Skeletal muscle satellite cell (primary cell): ENCODE measurements at regions not wholly inside any gene's neighbourhood (a gene's known extent, or its start where the extent isn't known, plus 50 kb on each side); places are given as distances from the start of the nearest gene placed in this dataset.

Experiments
- H3K27me3 ChIP-seq: 2 replicates; pipeline ENCODE4 v1.7.0; 2013; ENCODE audit warnings: low read length; ENCODE audit not compliant: control insufficient read depth, insufficient read depth
- H3K36me3 ChIP-seq: 2 replicates; pipeline ENCODE4 v1.7.0; 2013; ENCODE audit warnings: mild to moderate bottlenecking, control low read depth, low read length; ENCODE audit not compliant: insufficient read depth
- H3K4me1 ChIP-seq: 2 replicates; pipeline ENCODE4 v1.7.0; 2013; ENCODE audit warnings: low read length; ENCODE audit not compliant: control insufficient read depth, insufficient read depth
- H3K4me2 ChIP-seq: 2 replicates; pipeline ENCODE4 v1.7.0; 2013; ENCODE audit warnings: mild to moderate bottlenecking, low read length
- H3K4me3 ChIP-seq: 2 replicates; pipeline ENCODE4 v1.7.0; 2013; ENCODE audit warnings: low read length
- H3K9ac ChIP-seq: 2 replicates; pipeline ENCODE4 v1.7.0; 2013; ENCODE audit warnings: mild to moderate bottlenecking, low read depth, low read length, moderate library complexity
- H3K9me3 ChIP-seq: replicated peaks from 2 replicates; pipeline ENCODE4 v1.7.0; 2013; ENCODE audit warnings: mild to moderate bottlenecking, control low read depth, low read length

- peaks cover 2% of the 10 kb centered on the region for H3K4me1 ChIP-seq
- H3K4me3 ChIP-seq = no peak overlapping the region
- H3K9ac ChIP-seq = no peak overlapping the region
Observed at GRCh38 chr6:33901822-33902456, 98.1 kb upstream of the MLN start.

GRCh38 chr6:33898771-33899170 lies 95.0 kb upstream of the MLN start:
- H3K4me3 ChIP-seq = no peak overlapping the region
- H3K9me3 ChIP-seq = no peaks in the 10 kb centered on the region
- H3K9ac ChIP-seq = no peak overlapping the region
- H3K4me2 ChIP-seq = no peak overlapping the region
- peaks cover 12% of the 10 kb centered on the region for H3K4me1 ChIP-seq
- H3K36me3 ChIP-seq = no peaks in the 10 kb centered on the region
- H3K27me3 ChIP-seq = peaks cover 77% of the 10 kb centered on the region

More at GRCh38 chr6:33901822-33902456, 98.1 kb upstream of the MLN start:
- Histone ChIP-seq H3K9me3 (no peaks in the 10 kb centered on the region), H3K36me3 (no peaks in the 10 kb centered on the region), H3K27me3 (peaks cover 95% of the 10 kb centered on the region), H3K4me2 (no peak overlapping the region)

GRCh38 chr6:33897189-33897780 lies 93.5 kb upstream of the MLN start:
- H3K4me3 ChIP-seq = no peak overlapping the region
- H3K4me1 ChIP-seq = peaks cover 12% of the 10 kb centered on the region
- H3K36me3 ChIP-seq = no peaks in the 10 kb centered on the region
- H3K4me2 ChIP-seq = no peak overlapping the region
- H3K27me3 ChIP-seq = peaks cover 65% of the 10 kb centered on the region
- no peak overlapping the region for H3K9ac ChIP-seq
- H3K9me3 ChIP-seq = no peaks in the 10 kb centered on the region

DNA sequence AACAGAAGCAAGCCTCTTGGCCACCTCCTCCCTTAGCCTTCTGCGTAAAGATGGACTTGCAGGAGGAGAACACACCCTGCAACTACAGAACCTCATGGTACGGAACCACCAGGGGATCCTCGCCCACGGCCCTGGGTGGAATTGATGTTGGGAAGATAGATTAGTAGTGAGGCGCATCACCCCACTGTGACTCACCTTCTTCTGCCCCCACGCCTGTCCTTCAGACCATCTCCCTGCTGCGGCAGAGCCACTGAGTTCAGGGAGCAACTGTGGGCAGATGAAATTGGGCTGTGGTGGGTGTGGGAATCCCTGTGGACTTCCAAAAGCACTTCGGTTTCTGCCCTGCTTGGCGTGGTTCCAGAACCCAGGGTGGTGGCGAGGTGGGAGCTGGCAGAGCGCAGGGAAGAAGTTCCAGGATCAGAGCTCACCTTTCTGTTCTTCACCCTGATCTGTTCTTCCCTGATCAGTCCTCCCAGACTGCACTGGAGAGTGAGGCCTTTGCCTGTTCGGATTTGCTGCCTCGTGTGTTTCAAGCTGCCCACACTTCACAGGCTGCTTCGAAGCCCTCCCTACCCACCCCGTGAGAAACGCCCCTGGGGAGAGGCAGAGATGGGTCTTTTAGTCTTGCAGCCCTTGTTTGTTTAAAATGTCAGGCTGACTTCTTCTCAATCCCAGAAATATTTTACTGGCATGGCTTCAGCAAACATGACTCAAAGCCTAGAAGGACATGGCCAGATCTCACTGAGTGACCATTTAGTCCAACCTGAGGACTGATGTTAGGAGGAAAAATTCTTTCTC lies 92.8 kb upstream of the MLN start:
- H3K4me1 ChIP-seq = peaks cover 12% of the 10 kb centered on the region
- H3K27me3 ChIP-seq = peaks cover 65% of the 10 kb centered on the region
- H3K36me3 ChIP-seq = no peaks in the 10 kb centered on the region
- H3K9ac ChIP-seq = no peak overlapping the region
- H3K9me3 ChIP-seq = no peaks in the 10 kb centered on the region
- no peak overlapping the region for H3K4me3 ChIP-seq
- H3K4me2 ChIP-seq = no peak overlapping the region

- Histone ChIP-seq H3K9ac (no peak overlapping the region), H3K4me2 (no peak overlapping the region), H3K27me3 (peaks cover 65% of the 10 kb centered on the region), H3K9me3 (no peaks in the 10 kb centered on the region), H3K4me3 (no peak overlapping the region), H3K4me1 (peaks cover 12% of the 10 kb centered on the region), H3K36me3 (no peaks in the 10 kb centered on the region)
Observed at GRCh38 chr6:33895988-33896387, 92.2 kb upstream of the MLN start.

GRCh38 chr6:33895296-33895695 lies 91.5 kb upstream of the MLN start:
- H3K36me3 ChIP-seq = no peaks in the 10 kb centered on the region

GRCh38 chr6:33894438-33894837 lies 90.6 kb upstream of the MLN start:
- Histone ChIP-seq H3K4me3 (no peak overlapping the region), H3K4me2 (no peak overlapping the region), H3K4me1 (peaks cover 12% of the 10 kb centered on the region), H3K9ac (no peak overlapping the region), H3K36me3 (no peaks in the 10 kb centered on the region), H3K27me3 (peaks cover 66% of the 10 kb centered on the region), H3K9me3 (no peaks in the 10 kb centered on the region)

More at GRCh38 chr6:33895296-33895695, 91.5 kb upstream of the MLN start:
- no peak overlapping the region for H3K4me3 ChIP-seq
- no peaks in the 10 kb centered on the region for H3K9me3 ChIP-seq
- H3K9ac ChIP-seq = no peak overlapping the region
- peaks cover 12% of the 10 kb centered on the region for H3K4me1 ChIP-seq
- H3K27me3 ChIP-seq = peaks cover 65% of the 10 kb centered on the region
- no peak overlapping the region for H3K4me2 ChIP-seq

DNA sequence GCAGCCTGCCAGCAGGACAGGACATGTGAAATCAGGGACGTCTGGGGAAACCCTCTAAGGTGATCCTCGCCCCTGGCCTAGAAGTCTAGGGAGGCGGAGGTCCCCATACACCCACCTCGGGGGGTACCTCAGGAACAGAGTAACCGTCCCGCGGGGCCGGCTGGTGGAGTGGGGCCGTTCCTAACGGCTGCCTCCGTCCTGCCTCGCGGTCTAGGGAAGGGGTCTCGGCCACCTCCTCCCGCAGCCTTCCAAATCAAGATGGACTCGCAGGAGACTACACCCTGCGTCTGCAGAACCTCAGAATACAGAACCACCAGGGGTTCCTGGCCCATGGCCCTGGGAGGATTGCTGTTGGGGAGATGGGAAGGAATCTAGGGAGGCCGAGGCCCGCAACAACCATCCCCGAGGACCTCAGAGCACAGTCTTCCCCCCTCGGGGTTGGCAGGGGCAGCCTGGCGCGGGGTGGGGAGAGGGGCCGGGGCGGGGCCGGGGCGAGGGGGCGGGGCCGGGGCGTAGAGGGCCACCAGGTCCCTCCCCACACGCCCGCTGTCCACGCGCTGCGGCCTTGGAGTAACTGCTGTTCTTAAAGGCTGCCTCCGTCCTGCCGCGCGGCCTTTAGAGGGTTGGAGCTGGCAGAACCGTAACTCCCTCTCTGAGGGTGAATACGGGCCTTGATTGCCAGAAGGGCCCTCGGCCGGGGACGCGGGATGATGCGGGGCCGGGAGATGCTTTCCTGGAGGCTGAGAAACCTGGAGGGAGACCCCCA lies 89.0 kb upstream of the MLN start:
- no peak overlapping the region for H3K4me3 ChIP-seq
- peaks cover 52% of the 10 kb centered on the region for H3K27me3 ChIP-seq
- H3K9me3 ChIP-seq = no peaks in the 10 kb centered on the region
- H3K4me1 ChIP-seq = peaks cover 12% of the 10 kb centered on the region
- H3K36me3 ChIP-seq = no peaks in the 10 kb centered on the region
- no peak overlapping the region for H3K4me2 ChIP-seq
- no peak overlapping the region for H3K9ac ChIP-seq

GRCh38 chr6:33888664-33889200 lies 84.9 kb upstream of the MLN start:
- Histone ChIP-seq H3K27me3 (peaks cover 31% of the 10 kb centered on the region), H3K4me2 (no peak overlapping the region), H3K36me3 (no peaks in the 10 kb centered on the region), H3K9me3 (no peaks in the 10 kb centered on the region), H3K9ac (no peak overlapping the region), H3K4me1 (peaks cover 25% of the 10 kb centered on the region), H3K4me3 (no peak overlapping the region)

DNA sequence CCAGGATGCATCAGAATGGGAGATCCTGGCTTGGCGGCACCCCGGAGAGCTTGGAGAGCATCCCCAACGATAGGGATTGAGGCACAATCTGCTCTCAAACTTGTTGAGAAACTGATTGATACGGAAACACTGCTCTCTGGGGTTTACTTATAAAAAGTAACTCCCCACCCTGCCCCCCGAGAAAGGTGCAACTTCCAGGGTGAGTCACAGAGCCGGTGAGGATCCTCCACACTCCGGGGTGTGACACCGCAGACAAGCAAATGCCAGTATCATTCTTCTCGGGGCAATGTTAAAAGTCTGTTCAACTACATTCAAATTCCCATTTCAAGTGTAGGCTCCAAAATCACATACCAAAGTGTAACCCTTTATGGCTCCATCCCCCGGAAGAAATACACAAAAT lies 84.4 kb upstream of the MLN start:
- Histone ChIP-seq H3K27me3 (peaks cover 34% of the 10 kb centered on the region), H3K36me3 (no peaks in the 10 kb centered on the region), H3K9ac (no peak overlapping the region), H3K4me3 (no peak overlapping the region), H3K4me1 (peaks cover 25% of the 10 kb centered on the region), H3K9me3 (no peaks in the 10 kb centered on the region), H3K4me2 (no peak overlapping the region)

- Histone ChIP-seq H3K9me3 (no peaks in the 10 kb centered on the region), H3K4me2 (peak overlapping the region; percentile 61), H3K4me1 (peaks cover 25% of the 10 kb centered on the region), H3K9ac (no peak overlapping the region), H3K4me3 (no peak overlapping the region), H3K27me3 (peaks cover 33% of the 10 kb centered on the region), H3K36me3 (no peaks in the 10 kb centered on the region)
Observed at GRCh38 chr6:33886673-33887144, 82.9 kb upstream of the MLN start.
